Stimulated activated CD8-positive, alpha-beta memory T cell treated with anti-CD3 and anti-CD28 coated beads, Interleukin-15, amount 100 ng/mL, for 24 hours (primary cell): ENCODE measurements at regions not wholly inside any gene's neighbourhood (a gene's known extent, or its start where the extent isn't known, plus 50 kb on each side); places are given as distances from the start of the nearest gene placed in this dataset.

Experiments
- DNase-seq: peaks from one replicate; pipeline ENCODE4 v3.0.0-alpha.2; 2020; ENCODE audit warnings: low read depth

GRCh38 chr4:26105337-26105736 lies 191.3 kb downstream of the SMIM20 start:
- no peak for DNase-seq

DNA sequence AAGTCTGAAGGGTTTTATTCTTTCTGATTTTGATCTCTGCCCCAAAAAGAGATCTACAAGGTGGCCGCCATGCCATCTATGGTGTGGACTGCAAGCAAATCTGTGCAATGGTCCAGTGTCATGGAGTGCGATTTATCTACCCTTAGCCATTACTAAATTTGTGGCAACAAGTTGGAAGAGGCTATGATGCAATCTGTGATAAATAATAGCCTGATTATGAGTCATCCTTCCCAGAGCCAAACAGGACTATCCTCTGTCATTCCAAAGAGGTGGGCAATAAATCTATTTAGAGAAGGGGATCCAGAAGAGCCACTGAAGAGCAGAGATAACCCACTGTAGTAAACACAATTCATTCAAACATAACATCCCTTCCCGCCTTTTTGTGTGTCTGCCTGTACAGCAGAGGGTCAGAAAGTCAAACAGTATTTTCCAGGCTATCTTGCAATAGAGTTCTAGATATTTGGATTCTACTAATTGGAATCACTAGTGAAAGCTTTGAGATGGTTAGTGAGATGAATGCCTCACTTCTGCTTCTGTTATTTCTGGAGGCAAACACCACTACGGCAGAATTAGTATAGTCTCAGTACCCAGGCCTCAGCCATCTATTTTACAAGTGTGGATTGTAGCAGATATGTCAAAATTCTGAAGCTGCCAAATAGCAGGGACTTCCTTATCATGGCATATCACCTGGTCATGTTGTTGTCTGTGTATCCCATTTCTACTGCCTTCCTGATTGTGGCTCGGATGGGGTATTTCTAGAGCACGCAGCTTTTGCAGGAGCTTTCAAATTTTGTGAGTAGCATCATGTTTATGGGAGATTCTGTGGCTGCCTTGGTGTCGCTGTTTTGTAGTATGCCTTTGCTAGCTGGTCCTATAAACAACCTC lies 192.0 kb downstream of the SMIM20 start:
- DNase-seq = no peak

DNA sequence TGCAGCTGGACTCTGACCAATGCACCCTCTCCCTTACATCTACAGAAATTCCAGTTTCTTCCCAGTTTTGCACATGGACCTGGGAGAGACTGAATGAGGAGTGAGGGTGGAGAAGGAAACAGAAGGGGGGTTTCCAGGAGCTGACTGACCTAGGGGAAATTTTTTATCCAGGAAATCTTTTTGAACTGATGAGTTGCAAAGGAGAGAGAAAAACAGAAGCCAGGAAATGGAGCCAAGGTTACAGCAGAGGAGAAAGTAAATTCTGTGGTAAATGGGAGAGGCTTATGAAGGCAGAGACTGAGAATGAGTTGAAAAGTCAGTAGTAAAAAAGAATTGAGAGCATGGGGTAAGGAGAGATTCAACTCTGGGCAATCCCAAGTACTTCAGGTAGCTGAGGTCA lies 192.8 kb downstream of the SMIM20 start:
- no peak for DNase-seq

DNA sequence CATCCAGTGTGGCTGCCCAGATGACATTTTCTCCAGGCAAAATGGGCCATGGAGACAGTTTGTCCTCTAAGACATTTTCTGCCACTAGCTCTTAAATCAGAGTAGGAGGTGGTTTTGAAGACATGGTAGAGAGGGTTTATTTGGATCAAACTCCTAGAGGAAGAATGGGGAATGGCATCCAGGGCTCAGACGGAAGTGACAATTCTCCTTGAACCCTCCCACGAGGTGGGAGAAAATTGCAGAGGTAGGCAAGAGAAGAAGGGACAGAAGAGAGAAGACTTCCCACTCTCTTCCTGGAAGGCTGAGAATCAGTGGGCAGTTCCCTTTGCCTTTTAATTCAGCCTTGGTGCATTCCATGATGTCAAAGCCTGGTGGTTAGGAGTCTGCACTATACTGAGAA lies 194.0 kb downstream of the SMIM20 start:
- DNase-seq = no peak

DNA sequence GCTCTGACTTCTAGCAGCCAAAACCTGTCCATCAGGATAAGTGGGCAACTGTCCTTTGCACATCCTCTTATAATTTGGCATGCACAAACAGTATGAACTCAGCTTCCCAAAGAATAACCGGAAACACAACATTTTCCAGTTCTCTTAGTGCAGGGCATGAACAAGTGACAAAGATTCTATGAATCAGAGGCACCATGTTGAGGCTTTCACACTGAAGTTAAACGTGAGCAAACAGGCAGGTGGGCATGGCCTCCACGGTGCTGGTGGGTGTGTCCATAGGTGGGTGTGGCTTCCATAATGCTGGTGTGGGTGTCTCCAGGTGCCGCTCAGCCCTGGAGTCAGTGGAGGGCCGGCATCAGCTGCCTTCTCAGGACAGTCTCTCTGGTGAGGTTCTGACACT lies 196.5 kb downstream of the SMIM20 start:
- DNase-seq = no peak

DNA sequence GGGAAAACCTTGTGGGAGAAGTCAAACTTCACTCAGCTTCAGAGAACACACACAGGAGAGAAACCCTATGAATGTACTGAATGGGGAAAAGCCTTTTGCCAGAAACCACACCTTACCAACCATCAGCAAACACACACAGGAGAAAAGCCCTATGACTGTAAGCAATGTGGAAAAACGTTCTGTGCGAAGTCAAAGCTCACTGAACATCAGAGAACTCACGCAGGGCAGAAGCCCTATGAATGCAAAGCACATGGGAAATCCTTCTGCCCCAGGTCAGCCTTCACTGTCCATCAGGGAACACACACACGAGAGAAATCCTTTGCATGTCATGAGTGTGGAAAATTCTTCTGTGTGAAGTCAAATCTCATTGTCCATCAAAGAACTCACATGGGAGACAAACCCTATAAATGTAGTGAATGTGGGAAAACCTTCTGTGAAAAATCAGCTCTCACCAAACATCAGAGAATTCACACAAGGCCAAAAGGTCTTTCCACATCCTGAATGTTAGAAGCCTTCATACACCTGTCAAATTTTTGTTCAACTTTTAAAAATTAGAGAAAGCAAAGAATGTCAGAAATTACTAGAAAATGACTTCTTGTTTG lies 199.4 kb downstream of the SMIM20 start:
- DNase-seq = no peak

DNA sequence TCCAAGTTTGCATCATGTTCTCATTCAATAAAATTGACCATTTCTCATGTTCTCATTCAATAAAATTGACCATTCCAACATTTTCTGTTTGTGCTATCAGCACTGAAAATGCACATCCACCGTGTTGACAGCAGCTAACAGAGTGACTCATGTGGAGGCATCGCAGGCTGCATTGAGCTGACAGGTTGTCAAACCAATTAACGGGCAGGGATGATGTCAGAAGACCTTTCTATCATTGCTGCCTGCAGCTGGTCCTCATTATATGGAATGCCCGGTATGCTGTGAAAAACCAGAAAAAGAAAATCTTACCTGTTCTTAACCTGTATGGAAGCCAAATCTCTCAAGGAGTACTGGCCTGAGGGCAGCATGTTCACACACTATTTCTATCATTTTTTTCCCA lies 202.0 kb downstream of the SMIM20 start:
- no peak for DNase-seq

GRCh38 chr4:26120098-26120825 lies 200.6 kb upstream of the RBPJ start:
- no peak for DNase-seq

- no peak for DNase-seq
Measured at GRCh38 chr4:26122690-26123089, 198.1 kb upstream of the RBPJ start.

DNA sequence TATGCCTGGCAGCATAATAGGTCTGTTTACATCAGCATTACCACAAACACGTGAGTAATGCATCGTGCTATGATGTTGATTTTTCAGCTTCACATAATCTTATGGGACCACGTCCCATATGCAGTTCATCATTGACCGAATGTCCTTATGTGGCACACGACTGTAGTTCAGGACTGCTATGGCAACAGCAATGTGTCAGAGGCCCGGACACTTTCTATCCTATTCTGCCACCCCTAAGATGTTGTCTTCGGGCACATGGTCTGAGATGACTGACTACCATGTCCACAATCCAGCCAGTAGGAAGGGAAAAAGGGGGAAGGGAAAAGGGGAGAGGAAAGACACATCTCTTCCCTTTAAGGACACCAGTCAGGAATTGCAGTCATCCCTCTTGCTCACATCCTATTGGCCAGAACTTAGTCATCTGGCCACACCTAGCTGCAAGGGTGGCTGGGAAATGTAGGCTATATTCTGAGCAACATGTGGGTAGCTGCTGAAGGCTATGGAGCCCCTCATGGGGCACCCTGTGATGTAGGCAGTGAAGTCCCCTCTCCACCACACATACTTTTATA lies 196.0 kb upstream of the RBPJ start:
- no peak for DNase-seq

- DNase-seq = no peak
Measured at GRCh38 chr4:26126143-26126718, 194.6 kb upstream of the RBPJ start.

DNA sequence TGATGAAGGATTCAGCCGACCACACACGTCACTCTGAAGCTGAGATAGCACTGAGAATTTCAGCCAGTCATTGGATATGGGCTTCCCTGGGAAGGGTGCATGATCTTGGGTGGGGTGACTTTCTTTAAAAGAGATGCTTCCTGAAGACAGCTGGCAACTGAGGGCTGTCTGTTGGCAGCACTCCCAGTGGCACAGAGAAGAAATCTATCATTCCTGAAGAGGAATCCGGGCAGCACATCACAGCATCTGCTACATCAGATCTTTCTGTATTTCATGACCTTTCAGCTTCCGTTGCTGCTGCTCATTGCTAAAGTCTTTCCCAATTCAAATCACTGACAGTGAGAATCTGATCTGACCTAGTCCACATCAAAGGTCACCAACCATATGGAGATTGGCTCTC lies 193.8 kb upstream of the RBPJ start:
- no peak for DNase-seq

DNA sequence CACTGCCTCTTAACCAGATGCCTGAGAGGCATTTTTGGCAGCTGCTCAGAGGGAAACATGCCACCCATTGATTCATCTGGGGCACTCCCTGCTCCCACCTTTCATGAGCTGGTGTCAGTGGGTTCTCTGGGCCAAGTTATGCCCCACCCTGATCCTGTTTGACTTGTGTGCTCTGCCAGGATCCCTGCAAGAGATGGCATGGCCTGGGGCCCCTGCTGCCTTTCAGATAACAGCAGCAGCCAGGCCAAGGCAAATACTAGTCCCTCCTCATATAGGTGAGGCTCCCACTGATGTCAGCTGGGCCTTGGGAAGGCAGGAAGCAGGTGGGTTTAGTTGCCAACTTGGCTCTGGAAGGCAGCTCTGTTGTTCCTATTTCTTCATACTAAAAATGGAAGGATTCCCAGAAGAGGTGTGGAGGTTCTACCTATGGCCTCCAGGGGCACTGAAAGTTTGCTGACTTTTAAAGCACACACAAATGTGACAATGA lies 192.9 kb upstream of the RBPJ start:
- no peak for DNase-seq

GRCh38 chr4:26130173-26130572 lies 190.6 kb upstream of the RBPJ start:
- no peak for DNase-seq

GRCh38 chr4:26130841-26131432 lies 189.9 kb upstream of the RBPJ start:
- DNase-seq = no peak

DNA sequence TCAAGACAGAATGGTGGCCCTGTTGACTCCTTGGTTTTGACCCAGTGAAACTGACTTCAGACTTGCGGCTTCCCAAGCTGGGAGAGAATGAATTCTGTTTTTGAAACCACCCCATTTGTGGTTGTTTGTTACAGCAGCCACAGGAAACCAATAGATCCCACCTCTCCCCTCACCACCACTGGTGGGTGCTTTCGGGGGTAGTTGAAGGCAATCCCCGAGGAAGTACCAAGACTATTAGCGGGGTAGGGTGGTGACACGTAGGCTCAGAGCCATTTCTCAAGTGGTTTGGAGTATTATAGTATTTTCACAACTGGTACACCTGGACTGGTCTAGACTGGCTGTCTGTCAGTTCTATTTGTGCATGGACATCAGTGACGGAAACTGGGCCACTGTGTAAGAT lies 189.1 kb upstream of the RBPJ start:
- DNase-seq = no peak

DNA sequence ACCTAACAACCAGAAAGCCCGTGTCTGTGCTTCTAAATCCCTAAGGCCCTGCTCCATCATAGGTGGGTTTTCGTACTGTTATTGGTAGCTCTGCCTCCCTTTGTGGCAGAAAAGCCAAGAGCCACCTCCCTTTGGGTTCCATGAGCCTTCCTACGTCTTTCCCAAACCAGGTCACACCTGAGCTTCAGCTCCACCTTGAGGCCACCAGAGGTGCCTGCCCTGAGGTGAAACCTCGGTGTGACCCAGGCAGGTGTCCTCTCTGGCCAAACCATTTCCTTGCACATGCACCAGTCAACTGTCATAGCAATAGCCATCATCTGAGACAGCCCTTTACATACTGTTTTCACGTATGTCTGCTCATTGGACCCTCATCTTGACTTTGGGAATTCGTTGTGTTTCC lies 188.0 kb upstream of the RBPJ start:
- DNase-seq = no peak

GRCh38 chr4:26133840-26134239 lies 187.0 kb upstream of the RBPJ start:
- no peak for DNase-seq

- no peak for DNase-seq
Measured at GRCh38 chr4:26135331-26135730, 185.5 kb upstream of the RBPJ start.

DNA sequence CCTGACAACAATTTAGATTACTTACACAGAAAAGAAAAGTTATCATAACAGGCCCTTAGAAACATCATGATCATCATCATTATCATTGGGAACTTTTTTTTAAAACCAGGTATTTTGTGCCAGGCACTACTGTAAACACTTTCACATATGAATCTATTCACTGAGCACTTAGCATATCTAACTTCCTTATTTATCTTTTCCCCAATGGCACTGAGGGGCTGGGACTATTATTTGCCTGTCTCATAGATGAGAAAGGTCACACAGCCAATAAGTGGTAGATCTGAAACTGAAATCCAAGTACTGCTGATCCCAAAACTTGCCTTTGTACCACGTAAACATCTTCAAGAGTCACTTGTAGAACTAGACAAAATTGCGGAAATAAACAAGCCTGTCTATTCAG lies 184.2 kb upstream of the RBPJ start:
- no peak for DNase-seq

DNA sequence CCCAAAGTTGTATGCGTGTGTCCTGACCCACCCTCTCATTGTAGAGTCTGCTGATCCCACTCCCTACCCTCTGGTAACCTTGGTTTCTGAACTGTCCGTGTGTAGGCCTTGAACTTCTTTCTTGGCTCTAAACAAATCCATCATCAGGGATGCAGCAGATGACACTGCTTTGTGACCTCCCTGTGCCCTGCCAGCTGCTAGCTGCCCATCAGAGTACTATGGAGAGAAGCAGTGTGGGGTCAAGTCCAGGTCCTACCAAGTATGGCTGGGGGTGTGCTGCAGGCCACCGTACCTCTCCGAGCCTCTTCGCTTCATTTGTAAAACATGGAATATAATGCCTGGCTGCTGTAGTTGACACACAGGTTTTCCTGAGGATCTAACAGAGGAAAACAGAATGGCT lies 183.5 kb upstream of the RBPJ start:
- DNase-seq = no peak
